HFF-Myc (cell line): ENCODE measurements at regions not wholly inside any gene's neighbourhood (a gene's known extent, or its start where the extent isn't known, plus 50 kb on each side); places are given as distances from the start of the nearest gene placed in this dataset.

ENCODE experiments used
- DNase-seq: peaks from one replicate; pipeline ENCODE4 v3.0.0-alpha.2; 2011; ENCODE audit warnings: low read depth; ENCODE audit errors: extremely low read depth
- H3K4me3 ChIP-seq: replicated peaks from 2 replicates; pipeline ENCODE4 v1.5.1; 2011; ENCODE audit warnings: low read depth, mild to moderate bottlenecking, control low read depth, low read length
- TF ChIP-seq, protein P1 (sequence below): IDR thresholded peaks from 2 replicates; pipeline ENCODE4 v1.5.1; 2012; ENCODE audit warnings: mild to moderate bottlenecking, low read depth, low read length, control low read depth; ENCODE audit errors: missing control alignments

DNA sequence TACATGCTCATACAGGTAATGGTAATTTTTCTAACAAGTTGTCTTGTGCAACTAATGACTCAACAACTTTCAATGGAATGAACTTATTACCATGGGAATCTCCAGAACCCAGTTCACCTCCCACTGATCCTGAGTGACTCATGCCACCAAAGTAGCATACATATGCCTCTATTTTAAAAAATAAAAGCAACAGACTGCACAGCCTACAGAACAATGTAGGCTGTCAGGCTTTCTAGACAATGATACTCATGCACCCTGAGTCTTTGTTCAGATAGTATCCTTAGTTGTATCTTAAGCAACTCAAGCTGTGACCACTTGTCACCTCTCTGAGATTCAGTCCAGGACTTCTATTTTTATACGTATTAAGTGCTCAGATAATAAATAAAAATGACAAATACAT, 531.0 kb upstream of the SETBP1 start:
- H3K4me3 ChIP-seq, result no peak overlapping the region
- TF ChIP-seq, protein P1, sequence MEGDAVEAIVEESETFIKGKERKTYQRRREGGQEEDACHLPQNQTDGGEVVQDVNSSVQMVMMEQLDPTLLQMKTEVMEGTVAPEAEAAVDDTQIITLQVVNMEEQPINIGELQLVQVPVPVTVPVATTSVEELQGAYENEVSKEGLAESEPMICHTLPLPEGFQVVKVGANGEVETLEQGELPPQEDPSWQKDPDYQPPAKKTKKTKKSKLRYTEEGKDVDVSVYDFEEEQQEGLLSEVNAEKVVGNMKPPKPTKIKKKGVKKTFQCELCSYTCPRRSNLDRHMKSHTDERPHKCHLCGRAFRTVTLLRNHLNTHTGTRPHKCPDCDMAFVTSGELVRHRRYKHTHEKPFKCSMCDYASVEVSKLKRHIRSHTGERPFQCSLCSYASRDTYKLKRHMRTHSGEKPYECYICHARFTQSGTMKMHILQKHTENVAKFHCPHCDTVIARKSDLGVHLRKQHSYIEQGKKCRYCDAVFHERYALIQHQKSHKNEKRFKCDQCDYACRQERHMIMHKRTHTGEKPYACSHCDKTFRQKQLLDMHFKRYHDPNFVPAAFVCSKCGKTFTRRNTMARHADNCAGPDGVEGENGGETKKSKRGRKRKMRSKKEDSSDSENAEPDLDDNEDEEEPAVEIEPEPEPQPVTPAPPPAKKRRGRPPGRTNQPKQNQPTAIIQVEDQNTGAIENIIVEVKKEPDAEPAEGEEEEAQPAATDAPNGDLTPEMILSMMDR, result no peak
- DNase-seq, result peak; percentile 25

DNA sequence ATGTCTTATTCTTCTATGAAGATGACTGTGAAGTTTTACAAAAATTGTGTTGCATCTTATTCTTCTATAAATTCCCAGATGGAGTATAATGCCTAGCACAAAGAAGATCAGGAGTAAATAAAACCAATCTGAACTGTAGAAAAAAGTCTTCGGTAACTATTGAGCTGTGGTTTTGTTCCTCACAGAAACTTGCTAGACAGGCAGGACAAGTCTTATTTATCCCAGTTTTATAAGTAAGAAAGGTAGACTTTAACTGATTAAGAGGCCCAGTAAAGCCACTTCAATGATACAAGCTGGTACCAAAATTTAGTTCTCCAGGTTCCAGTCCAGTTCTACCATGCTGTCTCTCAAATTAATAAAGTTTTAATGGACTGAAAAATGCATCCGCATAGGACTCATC, 526.7 kb upstream of the SETBP1 start:
- TF ChIP-seq, protein P1, result no peak
- no peak for DNase-seq
- no peak overlapping the region for H3K4me3 ChIP-seq

DNA sequence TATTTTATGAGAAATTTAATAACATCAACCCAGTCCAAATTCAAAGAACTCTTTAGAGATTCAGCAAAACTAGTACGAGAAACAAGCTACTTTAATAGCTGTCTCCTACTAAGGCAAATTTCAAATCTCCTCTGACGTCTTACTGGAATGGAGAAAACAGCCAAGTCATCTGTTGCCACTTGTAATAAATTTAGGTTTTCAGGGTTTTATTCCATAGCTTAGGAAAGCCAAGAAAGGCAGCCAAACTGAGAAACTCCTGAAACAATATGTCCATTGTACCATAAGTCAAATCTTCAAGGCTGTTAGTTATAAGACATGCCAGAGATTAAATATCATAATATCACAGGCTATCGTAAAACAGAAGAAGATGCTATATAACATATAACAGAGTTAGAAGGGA, 524.6 kb upstream of the SETBP1 start:
- TF ChIP-seq, protein P1, result no peak
- no peak for DNase-seq
- no peak overlapping the region for H3K4me3 ChIP-seq

DNA sequence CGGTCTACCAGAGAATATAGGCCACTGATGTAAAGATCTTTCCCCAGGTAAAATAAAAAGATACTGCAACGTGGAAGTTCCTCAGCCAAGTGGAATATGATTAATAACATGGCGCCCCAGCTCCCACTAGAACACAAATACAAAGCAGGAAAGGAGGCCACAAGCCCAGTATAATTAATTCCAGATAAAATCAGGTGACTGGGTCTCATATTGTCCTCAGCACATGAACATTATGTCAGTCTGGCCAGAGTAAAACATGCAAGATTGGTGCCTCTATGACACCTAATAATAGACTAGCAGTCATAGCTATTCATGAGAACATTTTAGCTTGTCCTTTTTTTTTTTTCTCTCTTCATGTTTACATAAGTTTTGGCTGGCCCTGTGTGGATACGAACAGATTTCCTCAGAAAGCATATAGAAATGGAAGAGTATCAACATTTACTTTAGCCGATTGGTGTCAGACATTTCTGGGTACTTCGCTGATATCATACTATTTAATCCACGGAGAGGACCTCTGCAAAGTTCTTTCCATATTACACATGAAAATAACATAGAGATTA, 523.8 kb upstream of the SETBP1 start:
- TF ChIP-seq, protein P1, result no peak
- no peak overlapping the region for H3K4me3 ChIP-seq
- DNase-seq, result no peak

DNA sequence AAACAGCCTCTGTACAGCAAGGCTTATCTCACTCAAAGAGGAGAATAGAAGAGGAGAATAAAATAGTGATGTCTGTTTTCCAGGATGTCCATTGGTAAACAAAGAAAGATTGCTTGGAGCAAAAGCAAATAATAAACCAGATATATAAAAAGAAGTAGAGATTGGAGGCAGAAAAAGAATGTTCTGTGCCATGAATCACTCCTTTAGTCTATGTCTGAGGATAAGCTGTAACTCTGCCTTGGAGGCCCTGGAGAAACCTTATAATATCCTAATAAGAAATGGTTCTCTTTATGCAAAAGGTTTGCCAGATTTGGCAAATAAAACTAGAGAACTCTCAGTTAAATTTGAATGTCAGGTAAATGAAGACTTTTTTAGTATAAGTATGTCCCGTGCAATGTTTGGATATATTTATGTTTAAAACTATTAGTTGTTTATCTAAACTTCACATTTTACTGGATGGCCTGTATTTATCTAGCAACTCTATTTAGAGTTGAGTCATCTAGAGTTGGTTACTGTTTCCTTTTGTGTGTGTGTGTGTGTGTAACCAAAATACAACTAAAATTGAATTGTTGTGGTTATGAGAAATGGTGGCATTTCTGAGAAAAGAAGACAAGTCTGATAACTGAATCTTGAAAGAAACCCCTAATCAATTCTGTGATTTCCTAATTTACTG, 510.3 kb upstream of the SETBP1 start:
- no peak for DNase-seq
- no peak overlapping the region for H3K4me3 ChIP-seq
- TF ChIP-seq, protein P1, result no peak

DNA sequence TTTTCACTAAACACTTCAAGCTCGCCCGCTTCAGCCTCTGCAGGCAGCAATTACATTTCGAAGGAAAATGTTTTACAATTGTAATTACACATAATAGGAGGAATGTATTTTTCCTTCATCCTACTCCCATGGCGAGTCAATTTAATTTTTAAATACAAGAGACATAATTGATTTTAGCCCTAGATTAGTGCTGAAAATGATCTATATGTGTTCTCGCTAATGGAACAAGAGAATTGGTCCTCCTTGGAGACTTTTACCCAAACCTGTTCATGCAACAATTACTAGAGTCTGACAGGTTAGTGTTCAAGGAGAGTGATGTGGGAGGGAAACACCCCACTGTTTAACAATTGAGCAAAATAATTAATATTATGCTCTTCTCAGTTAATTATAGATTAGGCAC, 509.4 kb upstream of the SETBP1 start:
- H3K4me3 ChIP-seq, result no peak overlapping the region
- DNase-seq, result no peak
- TF ChIP-seq, protein P1, result no peak
